OCI-LY7 (cell line): ENCODE measurements at regions not wholly inside any gene's neighbourhood (a gene's known extent, or its start where the extent isn't known, plus 50 kb on each side); places are given as distances from the start of the nearest gene placed in this dataset.

Source experiments
- EZH2phosphoT487 ChIP-seq: fragments of 200-600 bp; sonication (generic); IDR thresholded peaks from 2 replicates; pipeline ENCODE4 v1.6.1; 2018; ENCODE audit warnings: low read depth, borderline replicate concordance, mild to moderate bottlenecking, mixed run types, antibody characterized with exemption, low read length, moderate library complexity, mixed read lengths
- TF ChIP-seq, protein P1 (sequence below): fragments of 200-600 bp; sonication (generic); conservative IDR thresholded peaks from 2 replicates; pipeline ENCODE4 v1.5.1; 2014; ENCODE audit warnings: mild to moderate bottlenecking, antibody characterized with exemption, low read length, moderate library complexity, mixed read lengths

DNA sequence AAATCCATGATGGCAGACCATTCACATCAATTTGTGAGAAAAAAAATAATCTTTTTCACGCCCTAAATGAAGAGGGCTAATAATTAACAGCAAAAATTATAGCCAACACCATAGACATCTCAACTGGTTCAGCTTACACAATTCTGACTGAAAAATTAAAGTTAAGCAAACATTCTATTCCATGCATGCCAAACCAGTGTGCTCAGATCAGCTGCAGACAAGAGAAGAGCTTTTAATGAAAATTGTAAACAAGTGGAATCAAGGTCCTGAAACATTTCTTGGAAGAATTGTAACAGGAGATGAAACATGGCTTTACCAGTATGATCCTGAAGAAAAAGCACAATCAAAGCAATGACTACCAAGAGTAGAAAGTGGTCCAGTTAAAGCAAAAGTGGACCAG, 710.4 kb downstream of the EPHA7 start:
- TF ChIP-seq, protein P1, sequence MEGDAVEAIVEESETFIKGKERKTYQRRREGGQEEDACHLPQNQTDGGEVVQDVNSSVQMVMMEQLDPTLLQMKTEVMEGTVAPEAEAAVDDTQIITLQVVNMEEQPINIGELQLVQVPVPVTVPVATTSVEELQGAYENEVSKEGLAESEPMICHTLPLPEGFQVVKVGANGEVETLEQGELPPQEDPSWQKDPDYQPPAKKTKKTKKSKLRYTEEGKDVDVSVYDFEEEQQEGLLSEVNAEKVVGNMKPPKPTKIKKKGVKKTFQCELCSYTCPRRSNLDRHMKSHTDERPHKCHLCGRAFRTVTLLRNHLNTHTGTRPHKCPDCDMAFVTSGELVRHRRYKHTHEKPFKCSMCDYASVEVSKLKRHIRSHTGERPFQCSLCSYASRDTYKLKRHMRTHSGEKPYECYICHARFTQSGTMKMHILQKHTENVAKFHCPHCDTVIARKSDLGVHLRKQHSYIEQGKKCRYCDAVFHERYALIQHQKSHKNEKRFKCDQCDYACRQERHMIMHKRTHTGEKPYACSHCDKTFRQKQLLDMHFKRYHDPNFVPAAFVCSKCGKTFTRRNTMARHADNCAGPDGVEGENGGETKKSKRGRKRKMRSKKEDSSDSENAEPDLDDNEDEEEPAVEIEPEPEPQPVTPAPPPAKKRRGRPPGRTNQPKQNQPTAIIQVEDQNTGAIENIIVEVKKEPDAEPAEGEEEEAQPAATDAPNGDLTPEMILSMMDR: no peak
- no peak for TF ChIP-seq EZH2phosphoT487
